Uterus (tissue), 2 donors: ENCODE measurements at regions not wholly inside any gene's neighbourhood (a gene's known extent, or its start where the extent isn't known, plus 50 kb on each side); places are given as distances from the start of the nearest gene placed in this dataset.

Source experiments
- POLR2A ChIP-seq, 2 donors: fragments of 450-650 bp; IDR thresholded peaks; one replicate each; pipeline ENCODE4 v1.6.1; 2016; ENCODE audit warnings: antibody characterized with exemption in 2 of 2, mild to moderate bottlenecking in 1 of 2, moderate library complexity in 1 of 2
- TF ChIP-seq, protein P1 (sequence below), 4 experiments: fragments of 200-600 bp in 2 of 4; fragments of 450-650 bp in 2 of 4; sonication (generic) in 2 of 4; IDR thresholded peaks; one replicate each; pipeline ENCODE4 v1.5.1; 2016 to 2019; ENCODE audit warnings: antibody characterized with exemption in 4 of 4, mild to moderate bottlenecking in 2 of 4, moderate library complexity in 1 of 4

DNA sequence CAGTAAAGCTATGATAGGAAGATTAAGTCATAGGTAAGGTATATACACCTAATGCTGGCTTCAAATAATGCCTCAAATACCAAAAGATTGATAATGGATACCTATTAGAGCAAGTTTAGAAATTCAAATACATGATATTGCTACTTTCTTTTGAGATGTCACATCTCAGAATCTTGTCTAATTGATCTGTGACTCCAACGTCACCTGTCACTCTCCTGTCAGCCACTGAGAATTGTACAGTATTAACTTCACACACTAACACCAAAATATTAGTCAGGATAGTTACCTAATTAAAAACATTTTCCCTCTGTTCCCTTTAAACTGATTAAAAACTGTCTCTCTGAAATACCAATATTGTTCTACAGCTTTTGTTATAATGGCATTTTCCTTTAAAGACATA, 575.5 kb upstream of the ID4 start:
- TF ChIP-seq POLR2A (IDR thresholded peaks at IDR 0.05): no peak
- TF ChIP-seq, protein P1, sequence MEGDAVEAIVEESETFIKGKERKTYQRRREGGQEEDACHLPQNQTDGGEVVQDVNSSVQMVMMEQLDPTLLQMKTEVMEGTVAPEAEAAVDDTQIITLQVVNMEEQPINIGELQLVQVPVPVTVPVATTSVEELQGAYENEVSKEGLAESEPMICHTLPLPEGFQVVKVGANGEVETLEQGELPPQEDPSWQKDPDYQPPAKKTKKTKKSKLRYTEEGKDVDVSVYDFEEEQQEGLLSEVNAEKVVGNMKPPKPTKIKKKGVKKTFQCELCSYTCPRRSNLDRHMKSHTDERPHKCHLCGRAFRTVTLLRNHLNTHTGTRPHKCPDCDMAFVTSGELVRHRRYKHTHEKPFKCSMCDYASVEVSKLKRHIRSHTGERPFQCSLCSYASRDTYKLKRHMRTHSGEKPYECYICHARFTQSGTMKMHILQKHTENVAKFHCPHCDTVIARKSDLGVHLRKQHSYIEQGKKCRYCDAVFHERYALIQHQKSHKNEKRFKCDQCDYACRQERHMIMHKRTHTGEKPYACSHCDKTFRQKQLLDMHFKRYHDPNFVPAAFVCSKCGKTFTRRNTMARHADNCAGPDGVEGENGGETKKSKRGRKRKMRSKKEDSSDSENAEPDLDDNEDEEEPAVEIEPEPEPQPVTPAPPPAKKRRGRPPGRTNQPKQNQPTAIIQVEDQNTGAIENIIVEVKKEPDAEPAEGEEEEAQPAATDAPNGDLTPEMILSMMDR (IDR thresholded peaks at IDR 0.05): no peak
